ENCODE measurements at regions not wholly inside any gene's neighbourhood (a gene's known extent, or its start where the extent isn't known, plus 50 kb on each side); places are given as distances from the start of the nearest gene placed in this dataset.

DNA sequence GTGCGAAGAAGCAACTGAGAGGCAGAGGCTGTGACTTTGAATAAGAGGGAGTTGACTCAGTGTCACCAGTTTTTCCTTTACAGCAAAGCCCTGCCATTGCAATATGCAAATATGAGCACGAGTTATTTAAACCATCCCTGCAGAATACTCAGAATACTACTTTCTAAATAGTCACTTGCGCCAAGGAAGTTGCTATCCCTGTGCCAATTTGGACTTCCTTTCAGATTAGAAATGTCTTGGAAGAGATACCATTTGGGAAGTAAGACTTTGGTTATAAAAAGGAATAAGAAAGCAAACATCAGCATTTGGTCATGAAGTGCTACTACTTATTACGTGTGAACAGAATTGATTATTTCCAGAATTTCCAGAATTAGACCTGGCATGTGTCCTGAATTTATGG, 151.8 kb upstream of the MYT1L start:
- TF ChIP-seq, protein P1, sequence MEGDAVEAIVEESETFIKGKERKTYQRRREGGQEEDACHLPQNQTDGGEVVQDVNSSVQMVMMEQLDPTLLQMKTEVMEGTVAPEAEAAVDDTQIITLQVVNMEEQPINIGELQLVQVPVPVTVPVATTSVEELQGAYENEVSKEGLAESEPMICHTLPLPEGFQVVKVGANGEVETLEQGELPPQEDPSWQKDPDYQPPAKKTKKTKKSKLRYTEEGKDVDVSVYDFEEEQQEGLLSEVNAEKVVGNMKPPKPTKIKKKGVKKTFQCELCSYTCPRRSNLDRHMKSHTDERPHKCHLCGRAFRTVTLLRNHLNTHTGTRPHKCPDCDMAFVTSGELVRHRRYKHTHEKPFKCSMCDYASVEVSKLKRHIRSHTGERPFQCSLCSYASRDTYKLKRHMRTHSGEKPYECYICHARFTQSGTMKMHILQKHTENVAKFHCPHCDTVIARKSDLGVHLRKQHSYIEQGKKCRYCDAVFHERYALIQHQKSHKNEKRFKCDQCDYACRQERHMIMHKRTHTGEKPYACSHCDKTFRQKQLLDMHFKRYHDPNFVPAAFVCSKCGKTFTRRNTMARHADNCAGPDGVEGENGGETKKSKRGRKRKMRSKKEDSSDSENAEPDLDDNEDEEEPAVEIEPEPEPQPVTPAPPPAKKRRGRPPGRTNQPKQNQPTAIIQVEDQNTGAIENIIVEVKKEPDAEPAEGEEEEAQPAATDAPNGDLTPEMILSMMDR (IDR thresholded peaks at IDR 0.05 in 4 of 5, conservative IDR thresholded peaks at IDR 0.05 in 1 of 5), result no peak
- TF ChIP-seq POLR2A (IDR thresholded peaks at IDR 0.05), result no peak

All from gastrocnemius medialis (tissue), 4 donors.